AG04450 (cell line): ENCODE measurements at regions not wholly inside any gene's neighbourhood (a gene's known extent, or its start where the extent isn't known, plus 50 kb on each side); places are given as distances from the start of the nearest gene placed in this dataset.

ENCODE experiments used
- CTCF ChIA-PET: fragments of 300-600, 350-600 bp; formaldehyde crosslinking; extraction: SDS; loops from one replicate; lab custom pipeline; 2022; ENCODE audit warnings: antibody characterized with exemption, inconsistent platforms; lab: Charles Lee
- POLR2A ChIA-PET: fragments of 350-600 bp; formaldehyde crosslinking; extraction: SDS; loops from one replicate; lab custom pipeline; 2021; ENCODE audit warnings: antibody characterized with exemption, inconsistent platforms; lab: Yijun Ruan, JAX
- DNase-seq: peaks from one replicate; pipeline ENCODE4 v3.0.0-alpha.2; 2011; ENCODE audit warnings: low read depth, low spot score
- H3K27ac ChIP-seq: one replicate; pipeline ENCODE4 v1.5.1; 2012; ENCODE audit warnings: low read depth, low read length, control low read depth
- H3K27me3 ChIP-seq: one replicate; pipeline ENCODE4 v1.6.0; 2012; ENCODE audit warnings: low read length; ENCODE audit not compliant: control insufficient read depth, insufficient read depth
- H3K4me3 ChIP-seq: 2 replicates; pipeline ENCODE4 v1.5.1; 2011; ENCODE audit warnings: mild to moderate bottlenecking, low read depth, low read length, control low read depth
- H3K9me3 ChIP-seq: 2 replicates; pipeline ENCODE4 v1.5.1; 2012; ENCODE audit warnings: low read length; ENCODE audit not compliant: control insufficient read depth, insufficient read depth
- CTCF ChIP-seq: IDR thresholded peaks from 2 replicates; pipeline ENCODE4 v1.5.1; 2011; ENCODE audit warnings: low read depth, low read length, control low read depth, inconsistent platforms

- no peak for TF ChIP-seq CTCF
- ChIA-PET POLR2A (no interaction called here), CTCF (no interaction called here)
- Histone ChIP-seq H3K4me3 (no peak overlapping the region), H3K27me3 (no peaks in the 10 kb centered on the region), H3K9me3 (no peaks in the 10 kb centered on the region), H3K27ac (no peak overlapping the region)
- no peak for DNase-seq
These were observed 175.4 kb upstream of the GBE1 start for GRCh38 chr3:81936817-81937216.

GRCh38 chr3:81932681-81933080, 171.2 kb upstream of the GBE1 start:
- H3K27me3 ChIP-seq = no peaks in the 10 kb centered on the region
- no peak overlapping the region for H3K4me3 ChIP-seq
- ChIA-PET POLR2A (no interaction called here), CTCF (no interaction called here)
- H3K9me3 ChIP-seq = no peaks in the 10 kb centered on the region
- DNase-seq = no peak
- TF ChIP-seq CTCF = no peak
- H3K27ac ChIP-seq = no peak overlapping the region

GRCh38 chr3:81931265-81932251, 170.1 kb upstream of the GBE1 start:
- Histone ChIP-seq H3K9me3 (no peaks in the 10 kb centered on the region), H3K4me3 (no peak overlapping the region), H3K27ac (no peak overlapping the region), H3K27me3 (no peaks in the 10 kb centered on the region)
- CTCF ChIA-PET = no interaction called here
- POLR2A ChIA-PET = no interaction called here
- no peak for TF ChIP-seq CTCF
- no peak for DNase-seq

- no peak for DNase-seq
- ChIA-PET POLR2A (no interaction called here), CTCF (interaction anchor here (1.0 to 1.1 kb wide), 2 partner anchors 18 to 19 kb away, joined by 3 read pairs; no protein-coding TSS in a partner anchor)
- H3K4me3 ChIP-seq = no peak overlapping the region
- H3K9me3 ChIP-seq = no peaks in the 10 kb centered on the region
- no peaks in the 10 kb centered on the region for H3K27me3 ChIP-seq
- no peak for TF ChIP-seq CTCF
- H3K27ac ChIP-seq = no peak overlapping the region
These were observed 168.3 kb upstream of the GBE1 start for GRCh38 chr3:81929697-81930096.

- no peaks in the 10 kb centered on the region for H3K9me3 ChIP-seq
- no peak overlapping the region for H3K27ac ChIP-seq
- DNase-seq = no peak
- no peak for TF ChIP-seq CTCF
- CTCF ChIA-PET = interaction anchor here (0.5 to 1.7 kb wide), 3 partner anchors 18 to 626 kb away, joined by 3 to 6 read pairs (median 3); no protein-coding TSS in a partner anchor
- H3K27me3 ChIP-seq = no peaks in the 10 kb centered on the region
- no peak overlapping the region for H3K4me3 ChIP-seq
- POLR2A ChIA-PET = no interaction called here
These were observed 166.4 kb upstream of the GBE1 start for GRCh38 chr3:81927811-81928210.
